Stomach (tissue), 8 donors: ENCODE measurements at regions not wholly inside any gene's neighbourhood (a gene's known extent, or its start where the extent isn't known, plus 50 kb on each side); places are given as distances from the start of the nearest gene placed in this dataset.
A peak's percentile ranks its signal among the peaks of the same experiment; 100 is the strongest.

Experiments
- DNase-seq, 2 donors: peaks; one replicate each; pipeline versions ENCODE4 v3.0.0 to v3.0.0-alpha.2; 2013 to 2019
- H3K27ac ChIP-seq, 5 donors: fragments of 200-600 bp in 4 of 5; sonication (generic) in 4 of 5; one replicate each; pipeline ENCODE4 v1.5.1; 2013 to 2019; ENCODE audit warnings: mild to moderate bottlenecking in 1 of 5, moderate library complexity in 1 of 5
- H3K27me3 ChIP-seq, 3 donors: fragments of 200-600 bp; sonication (generic); one replicate each; pipeline ENCODE4 v1.5.1; 2017 to 2019; ENCODE audit warnings: mixed run types in 1 of 3
- H3K36me3 ChIP-seq, 4 donors: fragments of 200-600 bp; sonication (generic); 1 replicate in 3 of 4; 2 replicates in 1 of 4; pipeline ENCODE4 v1.5.1; 2016 to 2019
- H3K4me1 ChIP-seq, 4 donors: fragments of 200-600 bp; sonication (generic); one replicate each; pipeline ENCODE4 v1.5.1; 2016 to 2019
- H3K4me3 ChIP-seq, 4 donors: fragments of 200-600 bp; sonication (generic) in 3 of 4; one replicate each; pipeline ENCODE4 v1.5.1; 2016 to 2019; ENCODE audit warnings: mild to moderate bottlenecking in 1 of 4
- H3K9me3 ChIP-seq, 4 donors: fragments of 200-600 bp; sonication (generic); one replicate each; pipeline ENCODE4 v1.5.1; 2016 to 2019
- CTCF ChIP-seq, 7 experiments: fragments of 450-650 bp in 4 of 7; fragments of 200-600 bp in 3 of 7; sonication (generic) in 3 of 7; IDR thresholded peaks; one replicate each; pipeline ENCODE4 v1.5.1; 2016 to 2019; ENCODE audit warnings: antibody characterized with exemption in 7 of 7, control low read depth in 2 of 7, mild to moderate bottlenecking in 1 of 7
- EP300 ChIP-seq: sonication (generic); formaldehyde crosslinking; IDR thresholded peaks from one replicate; pipeline ENCODE4 v1.6.1; 2017; ENCODE audit warnings: antibody characterized with exemption
- POLR2A ChIP-seq, 4 donors: fragments of 450-650 bp; IDR thresholded peaks; one replicate each; pipeline ENCODE4 v1.6.1; 2016; ENCODE audit warnings: antibody characterized with exemption in 4 of 4, control low read depth in 2 of 4, mild to moderate bottlenecking in 1 of 4, moderate library complexity in 1 of 4
- POLR2AphosphoS5 ChIP-seq, 3 donors: sonication (generic); formaldehyde crosslinking; IDR thresholded peaks; one replicate each; pipeline ENCODE4 v1.6.1; 2016; ENCODE audit warnings: antibody characterized with exemption in 3 of 3
- WGBS, 5 donors: extraction: QIAGEN DNeasy Blood & Tissue Kit in 3 of 5; methylation state at CpG; one replicate each; pipeline versions ENCODE4 v1.1.5 to v1.1.7; 2013 to 2018; 5-methylcytosine and 5-hydroxymethylcytosine counted together
- intact Hi-C: fragments of 100-400 bp; cut with DNase I; formaldehyde crosslinking; loops from one replicate; pipeline ENCODE4 v1.15.1; 2023; ENCODE audit warnings: low total_unique reads
- donor health status: healthy with polysubstance abuse.
- donor health status: Bipolar disorder and iron deficiency.
- donor health status: healthy.

GRCh38 chr6:146905181-146905704, 299.0 kb upstream of the STXBP5 start:
- Histone ChIP-seq H3K36me3 (no peaks in the 10 kb centered on the region), H3K9me3 (no peaks in the 10 kb centered on the region), H3K4me3 (no peak overlapping the region), H3K4me1 (peaks cover 0 to 16% (median 5%) of the 10 kb centered on the region in 4 donors), H3K27ac (no peak overlapping the region), H3K27me3 (no peaks in the 10 kb centered on the region)
- DNase-seq: peak; percentile 31
- intact Hi-C loops: no loop called here
- no peak for TF ChIP-seq EP300
- no peak for TF ChIP-seq POLR2AphosphoS5 (IDR thresholded peaks at IDR 0.05)
- TF ChIP-seq POLR2A (IDR thresholded peaks at IDR 0.05): no peak
- no peak for TF ChIP-seq CTCF (IDR thresholded peaks at IDR 0.05)

GRCh38 chr6:146908786-146909185, 295.4 kb upstream of the STXBP5 start:
- H3K9me3 ChIP-seq: no peaks in the 10 kb centered on the region
- H3K4me3 ChIP-seq: no peak overlapping the region
- H3K4me1 ChIP-seq: peaks cover 0 to 20% (median 10%) of the 10 kb centered on the region in 4 donors
- WGBS, 5 donors: 89 to 96% (median 92%) methylated on average over 4 of the region's 4 CpGs
- intact Hi-C loops: no loop called here
- H3K36me3 ChIP-seq: no peaks in the 10 kb centered on the region
- H3K27ac ChIP-seq: no peak overlapping the region
- TF ChIP-seq POLR2AphosphoS5 (IDR thresholded peaks at IDR 0.05) (no peak), CTCF (IDR thresholded peaks at IDR 0.05) (no peak), POLR2A (IDR thresholded peaks at IDR 0.05) (no peak), EP300 (no peak)
- DNase-seq: no peak
- no peaks in the 10 kb centered on the region for H3K27me3 ChIP-seq

GRCh38 chr6:146909376-146909775, 294.8 kb upstream of the STXBP5 start:
- WGBS, 5 donors: 65 to 88% (median 77%) methylated on average over 2 of the region's 2 CpGs
- Histone ChIP-seq H3K27ac (no peak overlapping the region), H3K4me1 (peaks cover 2 to 25% (median 15%) of the 10 kb centered on the region in 4 donors), H3K9me3 (no peaks in the 10 kb centered on the region), H3K4me3 (no peak overlapping the region), H3K36me3 (no peaks in the 10 kb centered on the region), H3K27me3 (no peaks in the 10 kb centered on the region)
- intact Hi-C loops: no loop called here
- no peak for DNase-seq
- TF ChIP-seq POLR2AphosphoS5 (IDR thresholded peaks at IDR 0.05): no peak
- no peak for TF ChIP-seq EP300
- no peak for TF ChIP-seq POLR2A (IDR thresholded peaks at IDR 0.05)
- TF ChIP-seq CTCF (IDR thresholded peaks at IDR 0.05): no peak

GRCh38 chr6:146909886-146910285, 294.3 kb upstream of the STXBP5 start:
- no peak overlapping the region for H3K27ac ChIP-seq
- intact Hi-C loops: no loop called here
- no peak overlapping the region for H3K4me3 ChIP-seq
- peaks cover 6 to 27% (median 16%) of the 10 kb centered on the region in 4 donors for H3K4me1 ChIP-seq
- WGBS, 5 donors: 65 to 76% (median 71%) methylated on average over 2 of the region's 2 CpGs
- DNase-seq: no peak
- no peaks in the 10 kb centered on the region for H3K27me3 ChIP-seq
- no peaks in the 10 kb centered on the region for H3K9me3 ChIP-seq
- H3K36me3 ChIP-seq: no peaks in the 10 kb centered on the region
- TF ChIP-seq CTCF (IDR thresholded peaks at IDR 0.05): no peak
- no peak for TF ChIP-seq POLR2A (IDR thresholded peaks at IDR 0.05)
- TF ChIP-seq EP300: no peak
- TF ChIP-seq POLR2AphosphoS5 (IDR thresholded peaks at IDR 0.05): no peak
